A549 (cell line): ENCODE measurements at regions not wholly inside any gene's neighbourhood (a gene's known extent, or its start where the extent isn't known, plus 50 kb on each side); places are given as distances from the start of the nearest gene placed in this dataset.

Experiments
- ATAC-seq, 2 experiments: fragments of 200-7000 bp in 1 of 2; fragments of >200 bp in 1 of 2; cut with Nextera tagmentation in 1 of 2; cut with Tn5 transposase in 1 of 2; 3 replicates each; pipeline versions ENCODE4 v1.8.0 to v1.9.1; 2018 to 2020; ENCODE audit warnings: mild to moderate bottlenecking in 1 of 2, moderate library complexity in 1 of 2
- CTCF ChIA-PET: fragments of 300-600 bp; sonication (Branson Sonifier 250); formaldehyde crosslinking; extraction: SDS; loops from one replicate; lab custom pipeline; 2021; ENCODE audit warnings: antibody characterized with exemption, inconsistent platforms; lab: Yijun Ruan, JAX
- POLR2A ChIA-PET: fragments of 350-600 bp; formaldehyde crosslinking; extraction: SDS; loops from one replicate; lab custom pipeline; 2021; ENCODE audit warnings: antibody characterized with exemption, inconsistent platforms; lab: Yijun Ruan, JAX
- DNase-seq, 2 experiments: peaks; one replicate each; pipeline versions ENCODE4 v3.0.0 to v3.0.0-alpha.2; 2011 to 2016; ENCODE audit warnings: low read depth in 1 of 2, low spot score in 1 of 2
- FAIRE-seq: peaks from 2 replicates; lab custom pipeline; 2011; peaks lifted over from hg19 to GRCh38; lab: Jason Lieb, UNC
- H3K27ac ChIP-seq, 2 experiments: fragments of >200 bp; sonication (Bioruptor Twin); formaldehyde crosslinking; 3 replicates each; pipeline ENCODE4 v1.5.1; 2016 to 2017
- H3K4me1 ChIP-seq: fragments of >200 bp; sonication (Bioruptor Twin); formaldehyde crosslinking; 3 replicates; pipeline ENCODE4 v1.6.1; 2016
- H3K4me2 ChIP-seq: fragments of >200 bp; sonication (Bioruptor Twin); formaldehyde crosslinking; 3 replicates; pipeline ENCODE4 v1.6.1; 2016
- H3K4me3 ChIP-seq: fragments of >200 bp; sonication (Bioruptor Twin); formaldehyde crosslinking; 3 replicates; pipeline ENCODE4 v1.5.1; 2016
- H3K9me3 ChIP-seq: fragments of >200 bp; sonication (Bioruptor Twin); formaldehyde crosslinking; 3 replicates; pipeline ENCODE4 v1.6.1; 2016
- CHD4 ChIP-seq: fragments of 200-600 bp; sonication (generic); IDR thresholded peaks from 2 replicates; pipeline ENCODE4 v1.6.1; 2016; ENCODE audit warnings: antibody characterized with exemption, mild to moderate bottlenecking, borderline replicate concordance
- ESRRA ChIP-seq: fragments of 150-350 bp; IDR thresholded peaks from 2 replicates; pipeline ENCODE4 v1.6.1; 2014; ENCODE audit warnings: mild to moderate bottlenecking, low read length, borderline replicate concordance
- FOSB ChIP-seq: fragments of 250-450 bp; sonication (Bioruptor Pico); IDR thresholded peaks from 2 replicates; pipeline ENCODE4 v1.5.0; 2020; ENCODE audit warnings: mild to moderate bottlenecking, moderate library complexity
- GATA3 ChIP-seq: IDR thresholded peaks from 2 replicates; pipeline ENCODE4 v1.6.1; 2012; ENCODE audit warnings: borderline replicate concordance
- HEYL ChIP-seq: fragments of 250-450 bp; sonication (Bioruptor Pico); IDR thresholded peaks from 2 replicates; pipeline ENCODE4 v1.8.0; 2021; ENCODE audit warnings: mild to moderate bottlenecking, moderate library complexity
- HOXB13 ChIP-seq: fragments of 250-450 bp; sonication (Bioruptor Pico); IDR thresholded peaks from 2 replicates; pipeline ENCODE4 v1.5.0; 2020; ENCODE audit warnings: low read depth, mild to moderate bottlenecking, moderate library complexity
- JUN ChIP-seq, 2 experiments: fragments of >200 bp; sonication (Bioruptor Twin); formaldehyde crosslinking; IDR thresholded peaks; 2 replicates in 1 of 2; 3 replicates in 1 of 2; pipeline ENCODE4 v1.6.1; 2016 to 2017
- KDM5A ChIP-seq: fragments of 200-600 bp; sonication (generic); IDR thresholded peaks from 2 replicates; pipeline ENCODE4 v1.6.1; 2016; ENCODE audit warnings: antibody characterized with exemption, mild to moderate bottlenecking
- NPAS2 ChIP-seq: fragments of 250-450 bp; sonication (Bioruptor Pico); IDR thresholded peaks from 2 replicates; pipeline ENCODE4 v1.8.0; 2022; ENCODE audit warnings: mild to moderate bottlenecking, moderate library complexity, borderline replicate concordance
- NR3C1 ChIP-seq: fragments of >200 bp; sonication (Bioruptor Twin); formaldehyde crosslinking; IDR thresholded peaks from 3 replicates; pipeline ENCODE4 v1.6.1; 2017
- PHF8 ChIP-seq: fragments of 200-600 bp; sonication (generic); IDR thresholded peaks from 2 replicates; pipeline ENCODE4 v1.6.1; 2016; ENCODE audit warnings: low read depth, mild to moderate bottlenecking, antibody characterized with exemption, moderate library complexity, borderline replicate concordance
- POLR2A ChIP-seq: IDR thresholded peaks from 2 replicates; pipeline ENCODE4 v1.6.1; 2012; ENCODE audit warnings: mild to moderate bottlenecking, low read length
- RARB ChIP-seq: fragments of 250-450 bp; sonication (Bioruptor Pico); IDR thresholded peaks from 2 replicates; pipeline ENCODE4 v1.8.0; 2021; ENCODE audit warnings: mild to moderate bottlenecking, moderate library complexity
- SMC3 ChIP-seq: fragments of >200 bp; sonication (Bioruptor Twin); formaldehyde crosslinking; IDR thresholded peaks from 3 replicates; pipeline ENCODE4 v1.6.1; 2018; ENCODE audit warnings: inconsistent platforms
- SREBF2 ChIP-seq: fragments of 450-650 bp; IDR thresholded peaks from 2 replicates; pipeline ENCODE4 v1.6.1; 2014; ENCODE audit warnings: mild to moderate bottlenecking, moderate library complexity
- TFCP2L1 ChIP-seq: fragments of 250-450 bp; sonication (Bioruptor Pico); IDR thresholded peaks from 2 replicates; pipeline ENCODE4 v1.5.0; 2021; ENCODE audit warnings: mild to moderate bottlenecking
- TP53 ChIP-seq: fragments of 250-450 bp; sonication (Bioruptor Pico); IDR thresholded peaks from 2 replicates; pipeline ENCODE4 v1.5.0; 2021; ENCODE audit warnings: mild to moderate bottlenecking, moderate library complexity
- ZFP36 ChIP-seq: fragments of 450-650 bp; IDR thresholded peaks from 2 replicates; pipeline ENCODE4 v1.6.1; 2014; ENCODE audit warnings: borderline replicate concordance; ENCODE audit not compliant: partially characterized antibody
- WGBS: methylation state at CpG from one replicate; pipeline ENCODE4 v1.1.6; 2017; ENCODE audit errors: missing lambda C conversion rate; 5-methylcytosine and 5-hydroxymethylcytosine counted together
- TF ChIP-seq, protein P1 (sequence below): fragments of 150-350 bp; IDR thresholded peaks from 2 replicates; pipeline ENCODE4 v1.6.1; 2014; ENCODE audit warnings: low read depth, mild to moderate bottlenecking, low read length
- TF ChIP-seq, protein P2 (sequence below): fragments of >200 bp; sonication (Bioruptor Twin); formaldehyde crosslinking; IDR thresholded peaks from 2 replicates; pipeline ENCODE4 v1.6.1; 2016
- TF ChIP-seq, protein P3 (sequence below): fragments of >200 bp; sonication (Bioruptor Twin); formaldehyde crosslinking; IDR thresholded peaks from 3 replicates; pipeline ENCODE4 v1.5.1; 2016
- TF ChIP-seq, protein P4 (sequence below): fragments of 250-450 bp; sonication (Bioruptor Pico); IDR thresholded peaks from 2 replicates; pipeline ENCODE4 v1.5.0; 2020; ENCODE audit warnings: low read depth, mild to moderate bottlenecking, moderate library complexity
- TF ChIP-seq, protein P5 (sequence below): fragments of 450-650 bp; IDR thresholded peaks from 2 replicates; pipeline ENCODE4 v1.6.1; 2014; ENCODE audit warnings: antibody characterized with exemption
- TF ChIP-seq, protein P6 (sequence below): fragments of 250-450 bp; sonication (Bioruptor Pico); IDR thresholded peaks from 2 replicates; pipeline ENCODE4 v1.5.0; 2021; ENCODE audit warnings: mild to moderate bottlenecking, moderate library complexity, borderline replicate concordance
- TF ChIP-seq, protein P7 (sequence below): fragments of >200 bp; sonication (Bioruptor Twin); formaldehyde crosslinking; IDR thresholded peaks from 3 replicates; pipeline ENCODE4 v1.6.1; 2016
- TF ChIP-seq, protein P8 (sequence below): IDR thresholded peaks from 2 replicates; pipeline ENCODE4 v1.6.1; 2012

DNA sequence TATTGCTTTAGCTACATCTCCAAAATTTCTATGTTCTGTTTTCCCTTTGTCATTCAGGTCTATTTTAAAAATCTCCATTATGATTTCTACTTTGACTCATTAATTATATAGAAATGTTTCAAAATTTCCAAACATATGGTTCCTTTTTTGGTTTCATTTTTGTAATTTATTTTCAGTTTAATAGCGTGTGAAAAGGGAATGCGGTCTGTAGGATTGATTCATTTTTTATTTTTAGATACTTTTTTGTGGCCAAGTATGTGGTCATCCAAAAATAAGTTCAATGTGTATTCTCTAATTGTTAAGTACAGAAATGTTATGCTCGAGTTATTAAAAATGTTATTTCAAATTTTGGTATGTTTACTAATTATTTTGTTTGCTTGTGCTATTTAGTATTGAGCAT is 72.5 kb upstream of the ANKRD1 start:
- ATAC-seq (no peak), FAIRE-seq (no peak), DNase-seq (no peak)
- Histone ChIP-seq H3K4me3 (no peak overlapping the region), H3K4me2 (no peak overlapping the region), H3K27ac (no peak overlapping the region), H3K4me1 (no peaks in the 10 kb centered on the region), H3K9me3 (no peaks in the 10 kb centered on the region)
- WGBS: 69% methylated on average over 3 of the region's 3 CpGs
- TF ChIP-seq POLR2A (no peak), GATA3 (no peak), FOSB (no peak), HOXB13 (CRISPR knock-in tag) (no peak), NPAS2 (CRISPR knock-in tag) (no peak), ZFP36 (no peak), ESRRA (no peak), TP53 (CRISPR knock-in tag) (no peak), PHF8 (no peak), SREBF2 (no peak), KDM5A (no peak), RARB (CRISPR knock-in tag) (no peak), HEYL (no peak), CHD4 (no peak)
- TF ChIP-seq, protein P1, sequence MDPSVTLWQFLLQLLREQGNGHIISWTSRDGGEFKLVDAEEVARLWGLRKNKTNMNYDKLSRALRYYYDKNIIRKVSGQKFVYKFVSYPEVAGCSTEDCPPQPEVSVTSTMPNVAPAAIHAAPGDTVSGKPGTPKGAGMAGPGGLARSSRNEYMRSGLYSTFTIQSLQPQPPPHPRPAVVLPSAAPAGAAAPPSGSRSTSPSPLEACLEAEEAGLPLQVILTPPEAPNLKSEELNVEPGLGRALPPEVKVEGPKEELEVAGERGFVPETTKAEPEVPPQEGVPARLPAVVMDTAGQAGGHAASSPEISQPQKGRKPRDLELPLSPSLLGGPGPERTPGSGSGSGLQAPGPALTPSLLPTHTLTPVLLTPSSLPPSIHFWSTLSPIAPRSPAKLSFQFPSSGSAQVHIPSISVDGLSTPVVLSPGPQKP: no peak
- TF ChIP-seq, protein P2, sequence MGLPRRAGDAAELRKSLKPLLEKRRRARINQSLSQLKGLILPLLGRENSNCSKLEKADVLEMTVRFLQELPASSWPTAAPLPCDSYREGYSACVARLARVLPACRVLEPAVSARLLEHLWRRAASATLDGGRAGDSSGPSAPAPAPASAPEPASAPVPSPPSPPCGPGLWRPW: no peak
- TF ChIP-seq, protein P3, sequence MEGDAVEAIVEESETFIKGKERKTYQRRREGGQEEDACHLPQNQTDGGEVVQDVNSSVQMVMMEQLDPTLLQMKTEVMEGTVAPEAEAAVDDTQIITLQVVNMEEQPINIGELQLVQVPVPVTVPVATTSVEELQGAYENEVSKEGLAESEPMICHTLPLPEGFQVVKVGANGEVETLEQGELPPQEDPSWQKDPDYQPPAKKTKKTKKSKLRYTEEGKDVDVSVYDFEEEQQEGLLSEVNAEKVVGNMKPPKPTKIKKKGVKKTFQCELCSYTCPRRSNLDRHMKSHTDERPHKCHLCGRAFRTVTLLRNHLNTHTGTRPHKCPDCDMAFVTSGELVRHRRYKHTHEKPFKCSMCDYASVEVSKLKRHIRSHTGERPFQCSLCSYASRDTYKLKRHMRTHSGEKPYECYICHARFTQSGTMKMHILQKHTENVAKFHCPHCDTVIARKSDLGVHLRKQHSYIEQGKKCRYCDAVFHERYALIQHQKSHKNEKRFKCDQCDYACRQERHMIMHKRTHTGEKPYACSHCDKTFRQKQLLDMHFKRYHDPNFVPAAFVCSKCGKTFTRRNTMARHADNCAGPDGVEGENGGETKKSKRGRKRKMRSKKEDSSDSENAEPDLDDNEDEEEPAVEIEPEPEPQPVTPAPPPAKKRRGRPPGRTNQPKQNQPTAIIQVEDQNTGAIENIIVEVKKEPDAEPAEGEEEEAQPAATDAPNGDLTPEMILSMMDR: no peak
- TF ChIP-seq, protein P4, sequence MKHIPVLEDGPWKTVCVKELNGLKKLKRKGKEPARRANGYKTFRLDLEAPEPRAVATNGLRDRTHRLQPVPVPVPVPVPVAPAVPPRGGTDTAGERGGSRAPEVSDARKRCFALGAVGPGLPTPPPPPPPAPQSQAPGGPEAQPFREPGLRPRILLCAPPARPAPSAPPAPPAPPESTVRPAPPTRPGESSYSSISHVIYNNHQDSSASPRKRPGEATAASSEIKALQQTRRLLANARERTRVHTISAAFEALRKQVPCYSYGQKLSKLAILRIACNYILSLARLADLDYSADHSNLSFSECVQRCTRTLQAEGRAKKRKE (CRISPR knock-in tag): no peak
- TF ChIP-seq, protein P5, sequence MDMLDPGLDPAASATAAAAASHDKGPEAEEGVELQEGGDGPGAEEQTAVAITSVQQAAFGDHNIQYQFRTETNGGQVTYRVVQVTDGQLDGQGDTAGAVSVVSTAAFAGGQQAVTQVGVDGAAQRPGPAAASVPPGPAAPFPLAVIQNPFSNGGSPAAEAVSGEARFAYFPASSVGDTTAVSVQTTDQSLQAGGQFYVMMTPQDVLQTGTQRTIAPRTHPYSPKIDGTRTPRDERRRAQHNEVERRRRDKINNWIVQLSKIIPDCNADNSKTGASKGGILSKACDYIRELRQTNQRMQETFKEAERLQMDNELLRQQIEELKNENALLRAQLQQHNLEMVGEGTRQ: no peak
- ChIA-PET CTCF (interaction anchor here (1.2 kb wide), 1 partner anchor 12 kb away, joined by 3 read pairs; no protein-coding TSS in a partner anchor), POLR2A (no interaction called here)

DNA sequence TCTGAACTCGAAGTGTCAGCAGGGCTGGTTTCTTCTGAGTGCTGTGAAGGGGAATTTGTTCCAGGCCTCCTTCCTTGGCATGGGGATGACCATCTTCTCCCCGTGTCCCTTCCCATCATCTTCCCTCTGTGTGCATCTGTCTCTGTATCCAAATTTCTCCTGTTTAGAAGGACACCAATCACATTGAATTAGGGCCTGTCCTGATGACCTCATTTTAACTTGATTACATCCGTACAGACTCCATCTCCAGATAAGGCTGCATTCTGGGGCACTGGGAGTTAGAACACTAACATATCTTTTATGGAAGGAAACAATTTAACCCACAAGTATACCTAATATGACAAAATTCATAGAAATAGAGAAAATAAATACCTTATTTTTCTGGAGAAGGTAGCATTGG is 76.8 kb upstream of the ANKRD1 start:
- 64% methylated on average over 3 of the region's 3 CpGs for WGBS
- no peaks in the 10 kb centered on the region for H3K4me1 ChIP-seq
- ChIA-PET POLR2A (no interaction called here), CTCF (no interaction called here)
- H3K27ac ChIP-seq: no peak overlapping the region
- FAIRE-seq: no peak
- H3K4me2 ChIP-seq: no peak overlapping the region
- DNase-seq: no peak
- no peak for ATAC-seq
- no peak overlapping the region for H3K4me3 ChIP-seq
- H3K9me3 ChIP-seq: no peaks in the 10 kb centered on the region
- TF ChIP-seq SREBF2 (no peak), TFCP2L1 (CRISPR knock-in tag) (no peak), POLR2A (no peak), NR3C1 (no peak), TP53 (CRISPR knock-in tag) (no peak), SMC3 (no peak), JUN (IDR thresholded peaks at IDR 0.05) (no peak), RARB (CRISPR knock-in tag) (no peak), HEYL (no peak)
- TF ChIP-seq, protein P6, sequence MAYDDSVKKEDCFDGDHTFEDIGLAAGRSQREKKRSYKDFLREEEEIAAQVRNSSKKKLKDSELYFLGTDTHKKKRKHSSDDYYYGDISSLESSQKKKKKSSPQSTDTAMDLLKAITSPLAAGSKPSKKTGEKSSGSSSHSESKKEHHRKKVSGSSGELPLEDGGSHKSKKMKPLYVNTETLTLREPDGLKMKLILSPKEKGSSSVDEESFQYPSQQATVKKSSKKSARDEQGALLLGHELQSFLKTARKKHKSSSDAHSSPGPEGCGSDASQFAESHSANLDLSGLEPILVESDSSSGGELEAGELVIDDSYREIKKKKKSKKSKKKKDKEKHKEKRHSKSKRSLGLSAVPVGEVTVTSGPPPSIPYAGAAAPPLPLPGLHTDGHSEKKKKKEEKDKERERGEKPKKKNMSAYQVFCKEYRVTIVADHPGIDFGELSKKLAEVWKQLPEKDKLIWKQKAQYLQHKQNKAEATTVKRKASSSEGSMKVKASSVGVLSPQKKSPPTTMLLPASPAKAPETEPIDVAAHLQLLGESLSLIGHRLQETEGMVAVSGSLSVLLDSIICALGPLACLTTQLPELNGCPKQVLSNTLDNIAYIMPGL (CRISPR knock-in tag): no peak
- TF ChIP-seq, protein P1: no peak
- TF ChIP-seq, protein P7, sequence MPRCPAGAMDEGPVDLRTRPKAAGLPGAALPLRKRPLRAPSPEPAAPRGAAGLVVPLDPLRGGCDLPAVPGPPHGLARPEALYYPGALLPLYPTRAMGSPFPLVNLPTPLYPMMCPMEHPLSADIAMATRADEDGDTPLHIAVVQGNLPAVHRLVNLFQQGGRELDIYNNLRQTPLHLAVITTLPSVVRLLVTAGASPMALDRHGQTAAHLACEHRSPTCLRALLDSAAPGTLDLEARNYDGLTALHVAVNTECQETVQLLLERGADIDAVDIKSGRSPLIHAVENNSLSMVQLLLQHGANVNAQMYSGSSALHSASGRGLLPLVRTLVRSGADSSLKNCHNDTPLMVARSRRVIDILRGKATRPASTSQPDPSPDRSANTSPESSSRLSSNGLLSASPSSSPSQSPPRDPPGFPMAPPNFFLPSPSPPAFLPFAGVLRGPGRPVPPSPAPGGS: no peak
- TF ChIP-seq, protein P8, sequence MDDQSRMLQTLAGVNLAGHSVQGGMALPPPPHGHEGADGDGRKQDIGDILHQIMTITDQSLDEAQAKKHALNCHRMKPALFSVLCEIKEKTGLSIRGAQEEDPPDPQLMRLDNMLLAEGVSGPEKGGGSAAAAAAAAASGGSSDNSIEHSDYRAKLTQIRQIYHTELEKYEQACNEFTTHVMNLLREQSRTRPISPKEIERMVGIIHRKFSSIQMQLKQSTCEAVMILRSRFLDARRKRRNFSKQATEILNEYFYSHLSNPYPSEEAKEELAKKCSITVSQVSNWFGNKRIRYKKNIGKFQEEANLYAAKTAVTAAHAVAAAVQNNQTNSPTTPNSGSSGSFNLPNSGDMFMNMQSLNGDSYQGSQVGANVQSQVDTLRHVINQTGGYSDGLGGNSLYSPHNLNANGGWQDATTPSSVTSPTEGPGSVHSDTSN: no peak
- TF ChIP-seq, protein P5: no peak
